ENCODE measurements at regions not wholly inside any gene's neighbourhood (a gene's known extent, or its start where the extent isn't known, plus 50 kb on each side); places are given as distances from the start of the nearest gene placed in this dataset.

DNA sequence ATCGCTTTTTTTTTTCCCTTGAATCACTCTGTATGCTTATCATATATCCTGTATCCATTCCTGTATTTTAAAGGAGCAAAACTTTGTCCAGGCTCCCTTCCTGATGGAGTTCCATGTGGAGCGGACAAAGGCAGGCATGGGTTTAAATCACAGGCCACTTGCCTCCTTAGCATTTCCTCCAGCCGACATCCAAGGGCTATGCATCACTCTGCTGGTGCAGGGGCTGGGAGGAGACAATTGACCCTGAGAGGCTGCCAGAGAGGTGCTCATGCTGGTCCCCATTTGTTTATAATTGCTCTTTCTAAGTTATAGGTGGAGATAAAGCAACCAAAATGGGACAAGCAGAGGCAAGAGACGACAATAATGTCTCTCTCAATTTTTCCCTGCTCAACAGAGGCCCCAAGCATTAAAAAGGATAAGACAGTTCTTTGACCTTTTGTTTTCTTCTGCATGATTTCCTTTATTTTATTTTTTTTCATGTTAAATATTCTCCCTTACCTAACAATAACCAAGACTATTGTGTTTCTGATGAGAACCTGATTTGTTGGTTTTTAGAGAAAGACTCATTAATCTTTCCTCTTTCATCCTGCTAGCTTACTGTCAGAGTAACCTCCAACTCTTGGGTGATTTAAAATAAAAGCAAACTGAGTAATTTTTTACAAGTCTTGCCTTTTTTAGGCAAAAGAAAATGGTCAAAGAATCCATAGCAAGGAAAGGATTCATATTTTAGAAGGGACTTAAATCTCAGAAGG lies 353.7 kb downstream of the ADGRL2 start:
- TF ChIP-seq, protein P1, sequence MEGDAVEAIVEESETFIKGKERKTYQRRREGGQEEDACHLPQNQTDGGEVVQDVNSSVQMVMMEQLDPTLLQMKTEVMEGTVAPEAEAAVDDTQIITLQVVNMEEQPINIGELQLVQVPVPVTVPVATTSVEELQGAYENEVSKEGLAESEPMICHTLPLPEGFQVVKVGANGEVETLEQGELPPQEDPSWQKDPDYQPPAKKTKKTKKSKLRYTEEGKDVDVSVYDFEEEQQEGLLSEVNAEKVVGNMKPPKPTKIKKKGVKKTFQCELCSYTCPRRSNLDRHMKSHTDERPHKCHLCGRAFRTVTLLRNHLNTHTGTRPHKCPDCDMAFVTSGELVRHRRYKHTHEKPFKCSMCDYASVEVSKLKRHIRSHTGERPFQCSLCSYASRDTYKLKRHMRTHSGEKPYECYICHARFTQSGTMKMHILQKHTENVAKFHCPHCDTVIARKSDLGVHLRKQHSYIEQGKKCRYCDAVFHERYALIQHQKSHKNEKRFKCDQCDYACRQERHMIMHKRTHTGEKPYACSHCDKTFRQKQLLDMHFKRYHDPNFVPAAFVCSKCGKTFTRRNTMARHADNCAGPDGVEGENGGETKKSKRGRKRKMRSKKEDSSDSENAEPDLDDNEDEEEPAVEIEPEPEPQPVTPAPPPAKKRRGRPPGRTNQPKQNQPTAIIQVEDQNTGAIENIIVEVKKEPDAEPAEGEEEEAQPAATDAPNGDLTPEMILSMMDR (IDR thresholded peaks at IDR 0.05), result no peak
- no peak for TF ChIP-seq POLR2A (IDR thresholded peaks at IDR 0.05)
